OCI-LY7 (cell line): ENCODE measurements at regions not wholly inside any gene's neighbourhood (a gene's known extent, or its start where the extent isn't known, plus 50 kb on each side); places are given as distances from the start of the nearest gene placed in this dataset.

Source experiments
- BruUV-seq: library from RNA; stranded (reverse); fragments of 400-500 nt; replicated peaks from 2 replicates; lab custom pipeline; 2021; lab: Mats Ljungman, UMichigan
- CTCF ChIA-PET: fragments of 300-600 bp; sonication (Branson Sonifier 250); formaldehyde crosslinking; loops from one replicate; lab custom pipeline; 2022; ENCODE audit warnings: antibody characterized with exemption; ENCODE audit not compliant: unreplicated experiment; lab: Charles Lee
- POLR2A ChIA-PET: fragments of 300-600 bp; sonication (Branson Sonifier 250); formaldehyde crosslinking; loops from one replicate; lab custom pipeline; 2022; ENCODE audit warnings: antibody characterized with exemption; lab: Charles Lee
- DNase-seq: peaks from one replicate; pipeline ENCODE4 v3.0.0-alpha.2; 2015; ENCODE audit warnings: low spot score
- H2AFZ ChIP-seq: fragments of 200-600 bp; sonication (generic), shearing (Covaris generic); 2 replicates; pipeline ENCODE4 v1.6.1; 2014; ENCODE audit warnings: mild to moderate bottlenecking, antibody characterized with exemption, low read length, moderate library complexity
- H3K27ac ChIP-seq: fragments of 200-600 bp; sonication (generic); 2 replicates; pipeline ENCODE4 v1.5.1; 2014; ENCODE audit warnings: mixed run types, low read depth, mild to moderate bottlenecking, moderate library complexity, low read length, inconsistent platforms; ENCODE audit not compliant: poor library complexity, severe bottlenecking
- H3K36me3 ChIP-seq: fragments of 200-600 bp; sonication (generic); 2 replicates; pipeline ENCODE4 v1.6.1; 2014; ENCODE audit warnings: mild to moderate bottlenecking, antibody characterized with exemption, low read length, moderate library complexity, mixed read lengths; ENCODE audit not compliant: insufficient read depth
- H3K4me1 ChIP-seq: fragments of 200-600 bp; sonication (generic); 2 replicates; pipeline ENCODE4 v1.5.1; 2014; ENCODE audit warnings: mild to moderate bottlenecking, low read length; ENCODE audit not compliant: insufficient read depth, poor library complexity, severe bottlenecking
- H3K4me2 ChIP-seq: fragments of 200-600 bp; sonication (generic); 2 replicates; pipeline ENCODE4 v1.6.1; 2014; ENCODE audit warnings: mild to moderate bottlenecking, low read length
- H3K4me3 ChIP-seq: fragments of 200-600 bp; sonication (generic); 2 replicates; pipeline ENCODE4 v1.5.1; 2014; ENCODE audit warnings: mild to moderate bottlenecking, low read depth, low read length; ENCODE audit not compliant: poor library complexity, severe bottlenecking
- H3K79me2 ChIP-seq: fragments of 200-600 bp; sonication (generic); 2 replicates; pipeline ENCODE4 v1.6.1; 2016; ENCODE audit warnings: low read depth, mild to moderate bottlenecking, low read length, moderate library complexity, mixed read lengths; ENCODE audit not compliant: insufficient read depth
- H3K9me2 ChIP-seq: fragments of 200-600 bp; sonication (generic); 2 replicates; pipeline ENCODE4 v1.6.1; 2016; ENCODE audit warnings: mild to moderate bottlenecking, low read length, mixed read lengths; ENCODE audit not compliant: insufficient read depth
- H3K9me3 ChIP-seq: fragments of 200-600 bp; sonication (generic); 2 replicates; pipeline ENCODE4 v1.6.1; 2014; ENCODE audit warnings: mild to moderate bottlenecking, mixed run types, low read length, mixed read lengths
- H4K20me1 ChIP-seq: fragments of 200-600 bp; sonication (generic); 2 replicates; pipeline ENCODE4 v1.6.1; 2014; ENCODE audit warnings: mild to moderate bottlenecking, antibody characterized with exemption, low read length, moderate library complexity, mixed read lengths; ENCODE audit not compliant: insufficient read depth
- CTCF ChIP-seq: fragments of 200-600 bp; sonication (generic); conservative IDR thresholded peaks from 2 replicates; pipeline ENCODE4 v1.5.1; 2014; ENCODE audit warnings: mild to moderate bottlenecking, antibody characterized with exemption, low read length, moderate library complexity, mixed read lengths
- EZH2phosphoT487 ChIP-seq: fragments of 200-600 bp; sonication (generic); IDR thresholded peaks from 2 replicates; pipeline ENCODE4 v1.6.1; 2018; ENCODE audit warnings: low read depth, borderline replicate concordance, mild to moderate bottlenecking, mixed run types, antibody characterized with exemption, low read length, moderate library complexity, mixed read lengths
- intact Hi-C: fragments of 100-400 bp; cut with micrococcal nuclease; formaldehyde crosslinking; loops from one replicate; pipeline ENCODE4 v1.10.0; 2022; ENCODE audit not compliant: unreplicated experiment

- H3K79me2 ChIP-seq = no peaks in the 10 kb centered on the region
- no peak overlapping the region for H2AFZ ChIP-seq
- CTCF ChIA-PET = no interaction called here
- intact Hi-C loops = no loop called here
- POLR2A ChIA-PET = no interaction called here
- no peak for TF ChIP-seq EZH2phosphoT487
- TF ChIP-seq CTCF = peak; percentile 76
- H3K4me1 ChIP-seq = no peaks in the 10 kb centered on the region
- H3K4me3 ChIP-seq = no peak overlapping the region
- H4K20me1 ChIP-seq = no peaks in the 10 kb centered on the region
- H3K9me3 ChIP-seq = no peaks in the 10 kb centered on the region
- no peaks in the 10 kb centered on the region for H3K36me3 ChIP-seq
- DNase-seq = peak; percentile 12
- BruUV-seq = no TSS peak
- H3K9me2 ChIP-seq = no peaks in the 10 kb centered on the region
- no peak overlapping the region for H3K27ac ChIP-seq
- no peak overlapping the region for H3K4me2 ChIP-seq
Observed at GRCh38 chr1:222167111-222167510, 380.8 kb downstream of the HHIPL2 start.

GRCh38 chr1:222165629-222166028, 382.3 kb downstream of the HHIPL2 start:
- CTCF ChIA-PET = no interaction called here
- intact Hi-C loops = no loop called here
- no peak overlapping the region for H2AFZ ChIP-seq
- no peaks in the 10 kb centered on the region for H3K9me3 ChIP-seq
- no peaks in the 10 kb centered on the region for H3K9me2 ChIP-seq
- no peaks in the 10 kb centered on the region for H3K36me3 ChIP-seq
- no TSS peak for BruUV-seq
- TF ChIP-seq EZH2phosphoT487 = no peak
- TF ChIP-seq CTCF = no peak
- no peaks in the 10 kb centered on the region for H4K20me1 ChIP-seq
- H3K4me3 ChIP-seq = no peak overlapping the region
- no peaks in the 10 kb centered on the region for H3K4me1 ChIP-seq
- no peak for DNase-seq
- POLR2A ChIA-PET = interaction anchor here (1.3 kb wide), 1 partner anchor 39 kb away, joined by 3 read pairs; no protein-coding TSS in a partner anchor
- no peak overlapping the region for H3K27ac ChIP-seq
- no peak overlapping the region for H3K4me2 ChIP-seq
- no peaks in the 10 kb centered on the region for H3K79me2 ChIP-seq

- POLR2A ChIA-PET = interaction anchor here (0.9 kb wide), 1 partner anchor 14 kb away, joined by 3 read pairs; no protein-coding TSS in a partner anchor
- H3K36me3 ChIP-seq = no peaks in the 10 kb centered on the region
- no peak overlapping the region for H2AFZ ChIP-seq
- H3K9me2 ChIP-seq = no peaks in the 10 kb centered on the region
- intact Hi-C loops = no loop called here
- no peaks in the 10 kb centered on the region for H3K79me2 ChIP-seq
- BruUV-seq = no TSS peak
- no peak overlapping the region for H3K4me3 ChIP-seq
- H3K27ac ChIP-seq = no peak overlapping the region
- no peaks in the 10 kb centered on the region for H4K20me1 ChIP-seq
- no peak overlapping the region for H3K4me2 ChIP-seq
- no peaks in the 10 kb centered on the region for H3K9me3 ChIP-seq
- CTCF ChIA-PET = no interaction called here
- DNase-seq = no peak
- no peaks in the 10 kb centered on the region for H3K4me1 ChIP-seq
- no peak for TF ChIP-seq EZH2phosphoT487
Observed at GRCh38 chr1:222163895-222164294, 384.0 kb downstream of the HHIPL2 start.
